HG03025 (cell line): ENCODE measurements at regions not wholly inside any gene's neighbourhood (a gene's known extent, or its start where the extent isn't known, plus 50 kb on each side); places are given as distances from the start of the nearest gene placed in this dataset.

Source experiments
- ATAC-seq: cut with Tn5 transposase; IDR thresholded peaks from one replicate; pipeline ENCODE4 v1.9.1; 2021; ENCODE audit warnings: mild to moderate bottlenecking, moderate library complexity; ENCODE audit not compliant: unreplicated experiment, low FRiP score

GRCh38 chr15:35909414-35909813 is 363.4 kb upstream of the DPH6 start:
- ATAC-seq: no peak

- ATAC-seq: no peak
Measured at GRCh38 chr15:35910227-35910626, 364.3 kb upstream of the DPH6 start.

- ATAC-seq: no peak
Measured at GRCh38 chr15:35911052-35911777, 365.2 kb upstream of the DPH6 start.

GRCh38 chr15:35912196-35912595 is 366.2 kb upstream of the DPH6 start:
- ATAC-seq: no peak

- ATAC-seq: no peak
Measured at GRCh38 chr15:35914573-35914972, 368.6 kb upstream of the DPH6 start.

- ATAC-seq: no peak
Measured at GRCh38 chr15:35921046-35921445, 375.1 kb upstream of the DPH6 start.

GRCh38 chr15:35925275-35926006 is 379.5 kb upstream of the DPH6 start:
- ATAC-seq: no peak

GRCh38 chr15:35926007-35926380 is 380.0 kb upstream of the DPH6 start:
- ATAC-seq: no peak

- ATAC-seq: peak; percentile 39
Measured at GRCh38 chr15:35928847-35929246, 382.9 kb upstream of the DPH6 start.

- ATAC-seq: peak; percentile 78
Measured at GRCh38 chr15:35929740-35930444, 383.9 kb upstream of the DPH6 start.

GRCh38 chr15:35931799-35932341 is 385.9 kb upstream of the DPH6 start:
- no peak for ATAC-seq

- ATAC-seq: no peak
Measured at GRCh38 chr15:35932531-35932930, 386.6 kb upstream of the DPH6 start.

- ATAC-seq: no peak
Measured at GRCh38 chr15:35933531-35933930, 387.6 kb upstream of the DPH6 start.

- no peak for ATAC-seq
Measured at GRCh38 chr15:35934383-35935049, 388.6 kb upstream of the DPH6 start.

GRCh38 chr15:35936284-35936683 is 390.3 kb upstream of the DPH6 start:
- no peak for ATAC-seq

- no peak for ATAC-seq
Measured at GRCh38 chr15:35937380-35937779, 391.4 kb upstream of the DPH6 start.

- no peak for ATAC-seq
Measured at GRCh38 chr15:35944945-35945585, 399.1 kb upstream of the DPH6 start.

GRCh38 chr15:35953424-35953823 is 407.5 kb upstream of the DPH6 start:
- no peak for ATAC-seq

GRCh38 chr15:35956056-35956455 is 410.1 kb upstream of the DPH6 start:
- no peak for ATAC-seq

GRCh38 chr15:35958021-35958420 is 412.1 kb upstream of the DPH6 start:
- no peak for ATAC-seq
